ENCODE measurements at regions not wholly inside any gene's neighbourhood (a gene's known extent, or its start where the extent isn't known, plus 50 kb on each side); places are given as distances from the start of the nearest gene placed in this dataset.

DNA sequence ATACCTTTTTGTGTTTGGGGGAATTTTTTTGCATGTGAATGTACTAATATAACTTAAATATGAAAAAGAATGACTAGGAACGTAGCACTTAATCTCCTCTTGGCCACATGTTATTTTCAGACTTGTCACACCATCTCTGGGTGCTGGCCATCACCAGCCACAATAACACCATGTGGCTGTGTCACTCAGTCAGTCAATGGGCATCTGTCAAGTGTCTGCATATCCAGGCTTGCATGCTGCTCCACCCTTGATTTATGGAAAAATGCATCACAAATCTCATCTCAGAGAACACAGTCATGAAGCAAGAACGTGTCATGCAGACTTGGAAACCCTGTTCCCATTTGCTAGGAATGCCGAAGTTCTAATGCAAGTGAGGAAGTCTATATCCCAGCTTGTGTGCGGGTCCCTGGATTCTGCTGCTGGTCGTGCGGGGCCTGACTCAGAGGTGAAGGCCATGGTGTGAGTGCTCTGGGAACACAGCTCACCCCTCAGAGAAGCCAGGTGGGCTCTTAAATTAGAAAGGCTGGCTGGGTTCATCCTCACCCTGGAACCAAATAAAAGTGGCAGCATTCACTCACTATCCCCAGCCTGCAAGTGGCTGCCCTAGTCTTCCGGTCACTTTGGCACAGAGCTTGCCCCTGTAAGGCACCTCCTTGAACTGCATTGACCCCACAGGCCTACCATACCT, 53.6 kb upstream of the ARHGEF7 start:
- TF ChIP-seq, protein P1, sequence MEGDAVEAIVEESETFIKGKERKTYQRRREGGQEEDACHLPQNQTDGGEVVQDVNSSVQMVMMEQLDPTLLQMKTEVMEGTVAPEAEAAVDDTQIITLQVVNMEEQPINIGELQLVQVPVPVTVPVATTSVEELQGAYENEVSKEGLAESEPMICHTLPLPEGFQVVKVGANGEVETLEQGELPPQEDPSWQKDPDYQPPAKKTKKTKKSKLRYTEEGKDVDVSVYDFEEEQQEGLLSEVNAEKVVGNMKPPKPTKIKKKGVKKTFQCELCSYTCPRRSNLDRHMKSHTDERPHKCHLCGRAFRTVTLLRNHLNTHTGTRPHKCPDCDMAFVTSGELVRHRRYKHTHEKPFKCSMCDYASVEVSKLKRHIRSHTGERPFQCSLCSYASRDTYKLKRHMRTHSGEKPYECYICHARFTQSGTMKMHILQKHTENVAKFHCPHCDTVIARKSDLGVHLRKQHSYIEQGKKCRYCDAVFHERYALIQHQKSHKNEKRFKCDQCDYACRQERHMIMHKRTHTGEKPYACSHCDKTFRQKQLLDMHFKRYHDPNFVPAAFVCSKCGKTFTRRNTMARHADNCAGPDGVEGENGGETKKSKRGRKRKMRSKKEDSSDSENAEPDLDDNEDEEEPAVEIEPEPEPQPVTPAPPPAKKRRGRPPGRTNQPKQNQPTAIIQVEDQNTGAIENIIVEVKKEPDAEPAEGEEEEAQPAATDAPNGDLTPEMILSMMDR (IDR thresholded peaks at IDR 0.05) = no peak
- TF ChIP-seq, protein P2, sequence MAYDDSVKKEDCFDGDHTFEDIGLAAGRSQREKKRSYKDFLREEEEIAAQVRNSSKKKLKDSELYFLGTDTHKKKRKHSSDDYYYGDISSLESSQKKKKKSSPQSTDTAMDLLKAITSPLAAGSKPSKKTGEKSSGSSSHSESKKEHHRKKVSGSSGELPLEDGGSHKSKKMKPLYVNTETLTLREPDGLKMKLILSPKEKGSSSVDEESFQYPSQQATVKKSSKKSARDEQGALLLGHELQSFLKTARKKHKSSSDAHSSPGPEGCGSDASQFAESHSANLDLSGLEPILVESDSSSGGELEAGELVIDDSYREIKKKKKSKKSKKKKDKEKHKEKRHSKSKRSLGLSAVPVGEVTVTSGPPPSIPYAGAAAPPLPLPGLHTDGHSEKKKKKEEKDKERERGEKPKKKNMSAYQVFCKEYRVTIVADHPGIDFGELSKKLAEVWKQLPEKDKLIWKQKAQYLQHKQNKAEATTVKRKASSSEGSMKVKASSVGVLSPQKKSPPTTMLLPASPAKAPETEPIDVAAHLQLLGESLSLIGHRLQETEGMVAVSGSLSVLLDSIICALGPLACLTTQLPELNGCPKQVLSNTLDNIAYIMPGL (CRISPR knock-in tag; IDR thresholded peaks at IDR 0.05) = no peak
- TF ChIP-seq, protein P3, sequence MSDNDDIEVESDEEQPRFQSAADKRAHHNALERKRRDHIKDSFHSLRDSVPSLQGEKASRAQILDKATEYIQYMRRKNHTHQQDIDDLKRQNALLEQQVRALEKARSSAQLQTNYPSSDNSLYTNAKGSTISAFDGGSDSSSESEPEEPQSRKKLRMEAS (CRISPR knock-in tag; IDR thresholded peaks at IDR 0.05) = no peak
- TF ChIP-seq ZBTB21 (CRISPR knock-in tag; IDR thresholded peaks at IDR 0.05; ENCODE audit: borderline replicate concordance) (no peak), NR2C2 (CRISPR knock-in tag; IDR thresholded peaks at IDR 0.05) (no peak), ZNF121 (CRISPR knock-in tag; IDR thresholded peaks at IDR 0.05) (no peak), TCF7 (CRISPR knock-in tag; IDR thresholded peaks at IDR 0.05; ENCODE audit: low read depth) (no peak), NR1H2 (CRISPR knock-in tag; IDR thresholded peaks at IDR 0.05) (no peak)
- TF ChIP-seq, protein P4, sequence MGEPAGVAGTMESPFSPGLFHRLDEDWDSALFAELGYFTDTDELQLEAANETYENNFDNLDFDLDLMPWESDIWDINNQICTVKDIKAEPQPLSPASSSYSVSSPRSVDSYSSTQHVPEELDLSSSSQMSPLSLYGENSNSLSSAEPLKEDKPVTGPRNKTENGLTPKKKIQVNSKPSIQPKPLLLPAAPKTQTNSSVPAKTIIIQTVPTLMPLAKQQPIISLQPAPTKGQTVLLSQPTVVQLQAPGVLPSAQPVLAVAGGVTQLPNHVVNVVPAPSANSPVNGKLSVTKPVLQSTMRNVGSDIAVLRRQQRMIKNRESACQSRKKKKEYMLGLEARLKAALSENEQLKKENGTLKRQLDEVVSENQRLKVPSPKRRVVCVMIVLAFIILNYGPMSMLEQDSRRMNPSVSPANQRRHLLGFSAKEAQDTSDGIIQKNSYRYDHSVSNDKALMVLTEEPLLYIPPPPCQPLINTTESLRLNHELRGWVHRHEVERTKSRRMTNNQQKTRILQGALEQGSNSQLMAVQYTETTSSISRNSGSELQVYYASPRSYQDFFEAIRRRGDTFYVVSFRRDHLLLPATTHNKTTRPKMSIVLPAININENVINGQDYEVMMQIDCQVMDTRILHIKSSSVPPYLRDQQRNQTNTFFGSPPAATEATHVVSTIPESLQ (CRISPR knock-in tag; IDR thresholded peaks at IDR 0.05) = no peak
- TF ChIP-seq, protein P5, sequence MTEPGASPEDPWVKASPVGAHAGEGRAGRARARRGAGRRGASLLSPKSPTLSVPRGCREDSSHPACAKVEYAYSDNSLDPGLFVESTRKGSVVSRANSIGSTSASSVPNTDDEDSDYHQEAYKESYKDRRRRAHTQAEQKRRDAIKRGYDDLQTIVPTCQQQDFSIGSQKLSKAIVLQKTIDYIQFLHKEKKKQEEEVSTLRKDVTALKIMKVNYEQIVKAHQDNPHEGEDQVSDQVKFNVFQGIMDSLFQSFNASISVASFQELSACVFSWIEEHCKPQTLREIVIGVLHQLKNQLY (CRISPR knock-in tag; IDR thresholded peaks at IDR 0.05) = no peak
